Activated CD8-positive, alpha-beta memory T cell treated with anti-CD3 and anti-CD28 coated beads, Interleukin-2, amount 50 U/mL, for 24 hours (primary cell): ENCODE measurements at regions not wholly inside any gene's neighbourhood (a gene's known extent, or its start where the extent isn't known, plus 50 kb on each side); places are given as distances from the start of the nearest gene placed in this dataset.

Source experiments
- DNase-seq: peaks from one replicate; pipeline ENCODE4 v3.0.0-alpha.2; 2020; ENCODE audit errors: extremely low read depth

DNA sequence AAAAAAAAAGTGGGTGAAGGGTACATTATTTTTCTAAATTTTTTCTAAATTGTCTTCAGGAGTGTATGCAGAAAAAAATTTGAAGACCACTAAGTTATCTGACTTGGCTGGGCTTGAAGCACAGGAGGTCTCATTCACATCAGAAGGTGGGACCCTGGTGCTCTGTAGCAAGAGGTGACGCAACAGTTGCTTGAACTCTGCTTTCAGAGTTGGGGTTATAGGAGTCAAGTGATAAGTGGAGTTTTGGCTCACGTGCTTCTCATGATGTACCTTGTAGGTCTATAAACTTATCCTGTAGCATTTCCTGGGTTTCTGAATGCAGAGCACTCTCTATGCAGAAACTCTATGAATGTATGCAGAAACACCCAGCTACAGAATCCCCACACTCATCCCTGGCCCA is 58.5 kb upstream of the FOXC1 start:
- DNase-seq, result no peak

DNA sequence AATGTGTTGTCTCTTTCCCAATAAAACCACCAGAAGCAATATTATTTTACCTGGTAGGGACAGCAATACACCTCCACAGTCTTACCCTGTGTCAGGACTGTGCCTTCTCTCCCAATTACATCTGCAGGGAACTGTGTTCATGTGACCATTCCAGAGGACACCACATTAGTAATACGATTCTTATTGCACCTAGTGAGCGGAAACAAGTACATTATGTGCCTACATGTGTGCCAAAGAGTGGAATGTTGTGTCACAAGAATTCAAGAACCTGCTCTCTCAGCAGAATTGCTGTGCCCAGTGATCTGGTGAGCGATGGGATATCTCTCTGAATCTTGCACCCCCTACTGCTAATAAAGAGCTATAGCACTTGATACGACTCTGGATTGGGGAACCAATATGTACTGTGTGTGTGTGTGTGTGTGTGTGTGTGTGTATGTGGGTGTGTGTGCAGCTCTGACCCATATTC is 57.4 kb upstream of the FOXC1 start:
- DNase-seq, result no peak

DNA sequence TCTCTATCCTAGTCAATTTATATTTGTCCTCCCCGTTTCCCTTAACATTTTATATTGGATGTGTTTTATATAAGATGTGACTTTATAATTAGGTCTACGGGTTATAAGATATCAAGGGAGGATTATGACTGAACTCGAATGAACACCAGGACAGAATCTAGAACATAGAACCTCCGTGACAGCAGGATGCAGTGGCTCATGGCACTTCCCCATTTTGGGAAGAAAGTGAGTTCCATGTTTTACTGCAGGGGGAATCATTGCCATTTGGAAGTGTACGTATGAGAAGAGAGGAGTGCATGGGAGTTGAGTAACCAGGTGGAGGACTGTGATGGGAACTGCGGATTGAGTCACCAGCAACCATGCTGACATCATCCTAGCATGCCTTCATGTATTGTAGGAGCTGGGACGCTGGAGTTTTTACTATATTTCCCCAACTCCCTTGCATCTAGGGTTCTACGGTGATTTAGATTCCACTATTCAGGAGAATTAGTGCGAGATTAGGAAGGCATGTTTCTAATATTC is 56.1 kb upstream of the FOXC1 start:
- DNase-seq, result no peak

DNA sequence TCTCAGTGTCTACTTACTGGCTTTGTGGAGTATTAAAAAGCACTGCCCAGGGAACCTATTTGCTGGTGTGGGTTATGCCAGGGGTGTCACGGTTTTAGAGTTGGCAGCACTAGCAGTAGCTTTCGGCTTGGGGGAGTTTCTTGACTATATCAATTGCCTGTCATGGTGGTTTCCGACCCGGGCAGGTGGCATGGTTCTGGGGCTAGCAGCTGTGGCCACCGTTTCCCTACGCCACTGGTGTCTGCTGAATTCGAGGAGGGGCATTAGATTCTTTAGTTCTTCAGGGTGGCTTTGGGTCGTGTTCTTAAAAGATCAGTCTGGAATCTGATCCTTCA is 55.6 kb upstream of the FOXC1 start:
- DNase-seq, result no peak

DNA sequence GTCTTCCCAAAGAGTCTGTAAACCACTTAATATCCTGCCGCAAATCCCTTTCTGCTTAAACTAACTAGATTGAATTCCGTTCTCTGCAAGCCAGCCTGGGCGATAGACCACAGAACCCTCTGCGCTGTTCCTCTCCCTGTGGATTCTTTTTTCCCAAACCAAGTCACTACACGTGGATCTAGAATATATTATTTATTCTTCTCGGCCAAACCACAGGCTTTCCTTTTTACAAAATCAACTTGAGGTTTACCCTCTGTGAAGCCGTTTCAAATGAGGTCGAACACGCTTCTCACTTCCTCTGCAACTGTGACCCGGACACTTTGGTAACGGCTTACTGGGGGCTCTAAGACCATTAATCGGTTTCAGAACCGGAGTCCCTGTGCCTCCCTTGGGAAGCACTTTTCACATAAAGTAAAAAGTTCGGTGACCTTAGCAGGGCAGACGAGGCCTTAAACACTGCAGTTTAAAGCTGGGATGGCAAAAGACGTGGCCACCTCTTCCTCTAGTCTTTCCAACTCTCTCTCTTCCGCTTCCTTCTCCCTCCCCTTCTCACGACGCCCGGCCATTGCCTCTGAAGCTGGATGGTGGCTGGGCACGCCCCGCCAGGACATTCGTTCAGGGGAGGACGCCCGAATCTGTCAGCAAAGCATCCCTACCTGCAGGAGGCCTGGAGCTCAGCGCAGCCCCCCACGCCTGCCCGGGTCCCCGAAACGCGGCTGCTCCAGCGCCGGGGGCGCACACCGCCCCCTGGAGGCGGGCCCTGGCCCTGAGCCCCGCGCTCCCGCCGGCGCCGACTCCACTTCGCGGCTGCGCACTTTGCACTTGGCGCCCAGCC is 55.0 kb upstream of the FOXC1 start:
- peak; percentile 43 for DNase-seq

DNA sequence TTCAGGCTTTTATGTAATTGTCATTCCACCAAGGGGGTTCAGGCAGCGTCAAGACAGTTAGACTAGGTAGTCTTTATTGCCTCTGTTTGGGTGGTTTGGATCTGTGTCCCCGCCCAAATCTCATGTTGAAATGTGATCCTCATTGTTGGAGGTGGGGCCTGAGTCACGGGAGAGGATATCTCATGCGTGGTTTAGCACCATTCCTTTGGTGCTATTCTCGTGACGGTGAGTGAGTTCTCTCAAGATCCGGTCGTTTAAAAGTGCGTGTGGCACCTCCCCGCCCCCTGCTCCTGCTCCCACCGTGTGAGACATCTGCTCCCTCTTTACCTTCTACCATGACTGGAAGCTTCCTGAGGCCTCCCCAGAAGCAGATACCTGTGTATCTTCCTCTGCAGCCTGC is 51.3 kb upstream of the FOXC1 start:
- no peak for DNase-seq
